ENCODE measurements at regions not wholly inside any gene's neighbourhood (a gene's known extent, or its start where the extent isn't known, plus 50 kb on each side); places are given as distances from the start of the nearest gene placed in this dataset.
A peak's percentile ranks its signal among the peaks of the same experiment; 100 is the strongest.

DNA sequence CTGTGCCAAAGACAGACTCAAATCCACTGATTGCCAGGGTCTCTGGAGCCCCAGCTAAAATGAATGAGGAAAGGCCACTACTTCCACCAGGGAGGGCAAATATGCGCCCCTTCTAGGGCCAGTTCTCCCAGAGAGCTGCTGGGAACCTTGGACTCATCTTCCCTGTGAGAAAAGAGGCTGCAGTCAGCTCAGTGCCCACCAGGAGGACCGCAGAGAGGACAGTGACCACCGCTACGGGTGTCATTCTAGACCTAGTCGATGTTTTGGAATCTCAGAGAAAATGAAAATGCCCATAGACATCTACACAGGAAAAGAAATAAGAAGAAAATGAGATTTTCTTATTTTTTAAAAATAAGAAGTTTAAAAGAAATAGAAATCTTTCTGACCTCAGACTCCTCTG, 235.1 kb downstream of the UQCRFS1 start:
- no peak for DNase-seq (ENCODE audit: low read depth in 2 of 2)

DNA sequence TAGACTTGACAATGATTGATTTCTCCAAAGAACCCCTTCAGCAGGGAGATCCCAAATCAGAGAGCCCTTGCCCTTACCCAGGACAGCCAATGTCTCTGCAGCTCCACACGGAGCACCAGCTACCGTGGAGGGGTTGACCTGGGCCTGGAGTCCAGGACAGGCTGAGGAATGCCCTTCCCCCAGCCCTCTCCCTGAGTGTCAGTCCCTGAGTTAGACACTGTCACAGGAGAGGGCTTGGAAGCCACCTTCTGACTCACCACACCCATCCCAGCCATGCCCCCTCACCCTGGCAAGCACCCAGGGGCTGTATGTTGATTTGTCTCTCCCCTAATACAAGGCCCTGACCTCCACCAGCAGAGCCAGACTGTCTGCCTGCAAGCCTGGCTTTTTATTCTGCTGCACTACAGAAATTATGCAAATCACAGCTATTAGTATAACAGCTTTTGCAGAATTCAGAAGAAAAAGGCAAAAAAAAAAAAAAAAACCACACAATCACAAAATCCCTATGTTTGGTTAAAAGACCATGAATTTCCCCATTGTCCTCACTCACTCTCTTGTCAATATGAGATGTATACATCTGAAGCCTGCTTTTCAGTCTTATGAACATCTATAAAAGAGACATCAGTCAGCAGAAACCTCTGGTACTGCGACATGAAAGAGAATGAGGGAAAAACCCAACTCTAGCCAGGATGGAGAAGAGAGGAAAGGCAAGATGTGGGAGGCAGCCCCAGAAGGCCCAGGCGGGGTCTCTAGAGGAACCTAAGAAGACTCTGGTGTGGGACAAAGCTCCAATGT, 240.7 kb downstream of the UQCRFS1 start:
- no peak for DNase-seq (ENCODE audit: low read depth in 2 of 2)

DNA sequence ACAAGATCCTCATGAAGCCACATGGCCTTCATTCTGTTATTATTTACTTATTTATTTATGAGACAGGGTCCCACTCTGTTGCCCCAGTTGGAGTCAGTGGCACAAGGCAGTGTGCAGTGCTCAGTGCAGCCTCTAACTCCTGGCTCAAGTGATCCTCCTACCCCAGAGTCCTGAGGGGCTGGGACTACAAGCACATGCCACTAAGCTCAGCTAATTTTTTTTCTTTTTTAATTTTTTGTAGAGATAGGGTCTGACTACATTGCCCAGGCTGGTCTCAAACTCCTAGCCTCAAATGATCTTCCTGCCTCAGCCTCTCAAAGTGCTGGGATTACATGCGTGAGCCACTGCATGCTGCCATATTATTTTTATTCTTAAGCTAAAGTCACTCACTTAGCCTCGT, 241.4 kb downstream of the UQCRFS1 start:
- no peak for DNase-seq (ENCODE audit: low read depth in 2 of 2)

DNA sequence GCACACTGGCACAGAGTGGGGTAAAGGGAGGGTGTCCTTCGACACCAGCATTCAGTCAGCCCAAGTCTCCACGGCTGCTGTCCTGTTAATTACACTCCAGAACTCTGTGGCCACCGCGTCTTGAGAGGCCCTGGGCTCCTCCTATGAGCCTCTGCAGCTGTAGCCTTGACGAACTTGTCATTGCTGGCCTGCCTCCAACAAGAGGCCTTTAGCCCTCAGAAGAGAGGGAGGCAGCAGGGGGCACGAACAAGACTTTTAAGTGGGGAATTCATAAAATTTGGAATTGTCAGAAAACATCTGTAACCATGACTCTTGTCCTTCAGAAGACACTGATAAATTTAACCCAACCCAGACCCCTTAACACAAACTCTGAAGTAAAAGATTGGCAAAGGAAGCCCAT, 241.9 kb downstream of the UQCRFS1 start:
- no peak for DNase-seq (ENCODE audit: low read depth in 2 of 2)

DNA sequence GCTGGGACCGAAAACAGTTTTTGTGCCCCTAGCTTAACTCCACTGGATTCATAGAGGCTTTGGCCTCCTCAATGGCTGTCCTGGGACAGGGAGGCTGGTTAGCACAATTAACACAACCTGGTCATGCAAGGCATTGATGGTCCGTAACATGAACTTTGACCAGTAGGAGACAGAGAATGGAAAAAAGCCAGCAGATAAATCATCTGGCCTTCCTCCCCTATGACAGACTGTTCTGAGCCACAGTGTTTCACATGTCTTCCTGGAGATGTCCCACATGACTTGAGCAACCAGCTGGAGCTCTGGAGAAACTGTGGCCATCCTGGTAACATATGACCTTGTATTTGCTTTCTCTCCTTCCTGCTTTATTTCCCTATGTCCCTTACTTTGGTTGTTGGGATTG, 244.2 kb downstream of the UQCRFS1 start:
- no peak for DNase-seq (ENCODE audit: low read depth in 2 of 2)

DNA sequence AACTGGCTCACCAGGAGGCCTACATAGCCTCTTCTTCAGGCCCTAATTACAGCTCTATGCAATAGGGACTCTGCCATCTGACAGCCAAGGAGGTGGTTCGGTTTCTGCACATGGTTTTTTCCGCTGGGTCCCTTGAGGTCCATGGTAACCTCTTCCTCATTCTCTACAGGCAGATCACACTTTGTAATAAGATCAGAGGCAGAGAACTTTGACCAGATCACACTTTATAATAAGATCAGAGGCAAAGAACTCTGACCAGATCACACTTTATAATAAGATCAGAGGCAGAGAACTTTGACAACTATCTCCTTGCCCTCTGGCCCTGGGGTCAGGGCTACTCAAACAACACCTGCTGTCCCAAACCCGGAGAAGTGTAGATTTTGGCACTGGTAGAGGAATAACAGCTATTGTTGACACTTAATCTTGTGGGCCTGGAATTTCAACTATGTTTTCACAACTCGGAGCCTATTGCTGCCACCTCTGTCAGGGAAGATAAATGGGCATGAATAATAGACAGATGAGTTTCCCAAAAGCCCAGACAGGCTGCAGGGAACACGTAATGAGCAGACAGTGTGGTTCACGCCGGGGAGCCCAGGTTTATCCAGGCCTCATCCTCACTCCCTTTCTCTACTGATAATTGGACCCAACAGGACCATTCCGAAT, 246.1 kb downstream of the UQCRFS1 start:
- peak in 1 of 2 donors; percentile 43 for DNase-seq (ENCODE audit: low read depth in 2 of 2)

DNA sequence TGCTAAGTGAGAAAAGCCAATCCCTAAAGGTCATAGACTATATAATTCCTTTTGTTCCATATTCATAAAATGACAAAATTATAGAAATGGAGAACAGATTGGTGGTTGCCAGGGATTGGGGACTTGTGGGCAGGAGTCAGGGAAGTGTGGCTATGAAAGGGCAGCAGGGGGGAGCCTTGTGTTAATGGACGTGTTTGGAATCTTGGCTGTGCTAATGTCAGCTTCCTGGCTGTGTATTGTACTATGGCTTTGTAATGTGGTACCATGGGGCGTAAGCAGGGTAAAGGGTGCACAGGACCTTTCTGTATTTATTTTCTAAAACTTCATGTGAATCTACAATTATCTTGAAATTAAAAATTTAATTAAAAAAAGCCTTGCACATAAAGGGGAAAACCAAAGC, 248.5 kb downstream of the UQCRFS1 start:
- peak in 1 of 2 donors; percentile 52 for DNase-seq (ENCODE audit: low read depth in 2 of 2)

DNA sequence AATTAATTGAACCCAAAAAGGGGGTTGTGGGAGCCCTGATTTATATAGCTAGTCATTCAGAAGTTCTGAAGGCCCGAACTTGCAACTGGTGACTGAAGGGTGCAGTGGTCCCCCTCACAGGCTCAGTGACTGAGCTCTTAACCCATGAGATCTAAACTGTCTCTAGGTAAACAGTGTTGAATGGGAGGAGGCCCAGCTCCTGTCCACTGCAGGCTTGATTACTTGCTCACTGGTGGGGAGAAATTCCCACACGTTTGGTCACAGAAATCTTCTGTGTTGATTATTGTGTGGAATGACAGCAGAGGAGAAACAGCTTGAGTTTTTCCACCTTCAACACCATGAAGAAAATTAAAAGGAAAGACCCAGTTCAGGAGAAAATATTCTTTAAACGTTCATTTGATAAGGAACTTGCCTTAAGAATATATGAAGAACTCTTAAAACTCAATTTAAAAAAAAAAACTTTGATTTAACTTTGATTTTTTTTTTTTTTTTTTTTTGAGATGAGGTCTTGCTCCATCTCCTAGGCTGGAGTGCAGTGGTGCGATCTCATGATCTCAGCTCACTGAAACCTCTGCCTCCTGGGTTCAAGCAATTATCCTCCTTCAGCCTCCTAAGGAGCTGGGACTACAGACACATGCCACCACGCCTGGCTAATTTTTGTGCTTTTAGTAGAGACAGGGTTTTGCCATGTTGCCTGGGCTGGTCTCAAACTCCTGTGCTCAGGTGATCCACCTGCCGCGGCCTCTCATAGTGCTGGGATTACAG, 249.3 kb downstream of the UQCRFS1 start:
- no peak for DNase-seq (ENCODE audit: low read depth in 2 of 2)

DNA sequence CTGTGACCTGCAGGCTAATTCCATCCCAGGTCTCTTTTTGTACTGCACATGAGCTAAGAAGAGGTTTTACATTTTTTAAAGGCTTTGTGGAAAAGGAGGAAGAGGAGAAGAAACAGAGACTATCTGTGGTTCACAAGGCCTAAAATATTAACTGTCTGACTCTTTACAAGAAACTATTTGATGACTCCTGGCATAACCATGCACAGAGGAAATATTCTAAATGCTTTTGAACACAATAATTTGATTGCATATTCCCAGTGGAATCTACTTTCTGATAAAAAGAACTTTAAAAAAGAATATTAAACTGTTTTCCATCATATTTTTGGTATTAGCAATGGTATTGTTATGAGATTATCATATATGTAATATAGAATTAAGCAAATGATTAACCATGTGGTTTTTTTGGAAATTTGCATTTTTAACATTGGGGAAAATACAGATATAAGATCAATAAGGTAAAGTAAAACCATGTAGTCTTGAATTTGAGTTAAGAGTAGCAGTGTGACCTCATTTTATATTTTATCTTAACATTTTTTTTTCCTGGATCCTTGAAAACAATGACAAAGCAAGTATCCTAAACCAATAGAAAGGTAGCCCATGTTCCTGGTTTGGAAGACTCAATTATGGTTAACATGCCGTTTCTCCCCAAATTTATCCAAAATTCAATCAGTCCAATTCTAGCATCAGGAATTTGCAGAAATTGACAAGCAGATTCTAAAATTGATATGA, 251.0 kb downstream of the UQCRFS1 start:
- DNase-seq (ENCODE audit: low read depth in 2 of 2) = no peak

DNA sequence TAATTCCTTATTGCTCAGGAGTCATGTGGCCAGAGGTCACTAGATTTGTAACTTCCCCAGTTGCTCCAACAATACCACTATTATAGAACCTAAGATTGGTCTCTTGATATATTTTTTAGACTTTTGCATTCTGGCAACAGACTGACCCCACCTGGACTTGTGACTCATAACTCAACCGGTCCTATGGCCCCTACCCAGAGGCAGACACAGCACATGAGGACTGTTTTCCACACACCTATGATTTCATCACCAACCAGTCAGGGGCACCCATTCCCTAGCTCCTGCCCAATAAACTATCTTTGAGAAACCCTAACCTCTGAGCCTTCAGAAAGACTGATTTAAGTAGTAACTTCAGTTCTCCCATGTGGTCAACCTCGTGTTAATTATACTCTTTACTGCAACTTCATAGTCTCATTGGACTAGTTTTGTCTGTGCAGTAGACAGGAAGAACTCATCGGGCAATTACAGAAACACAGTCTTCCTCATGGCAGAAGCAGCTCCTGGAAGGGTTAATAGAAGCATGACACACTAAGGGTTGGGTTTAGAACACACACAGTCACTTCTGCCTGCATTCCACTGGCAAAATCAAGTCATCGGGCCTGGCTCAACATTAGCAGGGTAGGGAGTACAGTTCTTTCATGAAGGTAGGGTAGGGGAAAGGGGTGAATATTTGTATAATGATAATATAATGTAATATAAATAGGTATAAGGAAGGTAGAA, 251.8 kb downstream of the UQCRFS1 start:
- no peak for DNase-seq (ENCODE audit: low read depth in 2 of 2)

DNA sequence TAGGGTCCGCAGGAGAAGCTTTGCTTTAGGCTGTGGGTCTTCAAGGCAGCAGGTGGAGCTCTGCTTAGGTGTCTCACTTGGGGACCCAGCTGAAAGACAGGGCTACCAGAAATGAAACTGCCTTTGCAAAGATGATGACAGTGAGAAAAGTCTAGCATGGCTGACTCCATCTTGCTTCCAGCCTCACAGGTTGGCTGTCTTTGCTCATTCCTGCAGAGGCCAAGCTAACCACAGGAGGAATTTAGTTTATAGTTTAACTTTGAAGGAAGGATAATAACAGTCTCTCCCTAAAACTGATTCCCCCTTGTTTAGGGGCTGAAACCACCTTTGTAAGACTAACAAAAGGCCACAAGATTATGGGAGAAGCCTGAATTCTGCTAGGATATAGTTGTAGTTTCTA, 252.4 kb downstream of the UQCRFS1 start:
- no peak for DNase-seq (ENCODE audit: low read depth in 2 of 2)

DNA sequence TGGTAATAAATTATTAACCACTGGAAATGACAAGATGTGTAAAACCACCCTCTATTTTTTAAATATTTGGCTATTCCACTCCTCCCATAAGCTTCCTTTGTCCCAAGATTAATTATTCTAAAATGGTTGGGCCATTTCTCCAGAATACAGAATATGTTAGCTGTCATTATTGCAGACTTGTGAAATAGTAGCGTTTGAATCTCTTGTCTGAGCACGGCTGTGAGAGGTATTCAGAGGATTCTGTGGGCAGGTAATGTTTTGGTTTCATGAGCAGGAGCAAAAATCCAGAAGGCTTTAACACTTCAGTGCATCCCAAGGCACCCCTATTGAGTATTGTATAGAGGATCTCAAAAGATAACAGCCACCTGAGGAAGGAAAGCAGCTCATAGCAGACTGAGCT, 256.0 kb downstream of the UQCRFS1 start:
- DNase-seq (ENCODE audit: low read depth in 2 of 2) = no peak

DNA sequence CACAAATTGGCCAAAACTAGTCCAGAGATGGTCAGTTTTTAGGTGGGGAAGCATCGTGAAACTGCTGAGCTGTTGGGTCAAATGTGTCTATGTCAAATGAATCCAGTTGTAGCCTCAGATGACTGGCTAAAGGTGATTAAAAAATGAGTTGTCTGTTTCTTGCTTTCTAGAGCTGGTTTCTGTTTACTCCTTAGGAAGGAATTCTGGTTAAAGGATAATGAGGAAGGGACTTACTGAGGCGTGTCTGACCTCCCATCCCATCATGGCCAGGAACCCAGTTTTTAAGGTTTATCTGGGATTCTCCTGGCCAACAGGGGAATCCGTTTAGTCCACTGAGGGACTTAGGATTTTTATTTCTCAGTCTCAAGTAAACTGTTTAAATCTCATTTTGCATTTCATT, 256.5 kb downstream of the UQCRFS1 start:
- DNase-seq (ENCODE audit: low read depth in 2 of 2) = no peak

DNA sequence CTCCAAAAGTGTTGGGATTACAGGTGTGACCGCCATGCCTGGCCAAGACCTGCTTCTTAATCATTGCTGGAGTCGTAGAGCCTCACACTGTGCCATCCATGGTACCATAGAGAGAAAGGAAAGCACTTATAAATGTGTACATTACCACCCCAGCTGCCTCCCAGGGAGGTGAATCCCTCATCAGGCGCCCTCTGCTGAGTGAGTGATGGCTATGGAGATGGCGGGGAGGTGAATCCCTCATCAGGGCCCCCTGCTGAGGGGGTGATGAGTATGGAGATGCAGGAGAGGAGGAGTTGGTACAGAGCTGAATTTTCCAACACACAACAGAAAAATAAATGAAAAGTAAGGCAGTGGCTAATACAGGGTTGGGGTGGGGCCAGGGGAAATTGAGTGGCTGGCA, 263.4 kb downstream of the UQCRFS1 start:
- DNase-seq (ENCODE audit: low read depth in 2 of 2) = no peak

DNA sequence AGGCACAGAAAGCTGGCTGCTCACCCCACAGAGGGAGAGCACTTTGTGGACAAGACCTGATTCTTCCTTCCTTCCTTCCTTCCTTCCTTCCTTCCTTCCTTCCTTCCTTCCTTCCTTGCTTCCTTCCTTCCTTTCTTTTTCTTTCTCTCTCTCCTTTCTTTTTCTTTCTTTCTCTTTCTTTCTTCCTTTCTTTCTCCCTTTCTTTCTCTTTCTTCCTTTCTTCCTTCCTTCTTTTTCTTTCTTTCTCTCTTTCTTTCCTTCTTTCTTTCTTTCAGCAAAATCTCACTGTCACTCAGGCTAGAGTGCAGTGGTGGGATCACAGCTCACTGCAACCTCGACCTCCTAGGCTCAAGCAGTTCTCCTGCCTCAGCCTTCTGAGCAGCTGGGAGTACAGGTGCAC, 263.9 kb downstream of the UQCRFS1 start:
- no peak for DNase-seq (ENCODE audit: low read depth in 2 of 2)

DNA sequence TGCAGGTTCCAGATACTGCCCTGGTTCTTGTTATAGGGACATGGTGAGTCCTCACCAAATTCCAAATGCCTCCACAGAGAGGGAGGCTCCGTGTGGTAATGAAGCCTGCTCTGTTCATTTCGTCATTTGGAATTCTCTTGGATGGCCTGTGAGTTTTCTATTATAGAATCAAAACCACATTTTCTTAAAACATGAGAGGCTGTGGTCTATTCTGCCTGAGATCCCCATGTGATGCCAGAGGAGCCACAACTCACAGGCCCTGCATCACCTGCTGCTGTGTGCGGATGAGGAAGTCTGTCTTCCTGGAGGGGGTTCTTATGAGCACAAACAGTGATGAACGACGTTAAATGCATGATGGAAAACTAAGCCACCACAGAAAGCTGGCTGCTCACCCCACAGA, 264.4 kb downstream of the UQCRFS1 start:
- DNase-seq (ENCODE audit: low read depth in 2 of 2) = no peak

DNA sequence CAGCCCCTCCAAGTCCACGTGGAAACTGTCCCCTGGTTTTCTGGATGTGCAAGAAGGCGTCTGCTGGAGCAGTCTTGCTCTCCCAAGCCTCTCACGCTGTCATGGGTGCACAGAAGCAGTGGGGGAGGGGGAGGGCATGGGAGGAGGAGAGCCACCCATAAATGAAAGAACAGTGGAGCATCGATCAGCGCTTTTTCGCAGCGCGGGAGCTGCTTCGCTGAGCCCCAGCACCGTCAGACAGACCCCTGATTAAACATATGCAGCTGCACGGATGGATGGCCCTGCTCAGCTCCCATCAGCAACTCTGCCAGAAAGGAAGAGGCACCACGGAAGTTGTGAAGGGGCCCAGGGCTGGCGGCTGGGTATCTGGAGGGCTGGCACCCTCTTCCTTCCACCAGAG, 264.9 kb downstream of the UQCRFS1 start:
- DNase-seq (ENCODE audit: low read depth in 2 of 2) = no peak

DNA sequence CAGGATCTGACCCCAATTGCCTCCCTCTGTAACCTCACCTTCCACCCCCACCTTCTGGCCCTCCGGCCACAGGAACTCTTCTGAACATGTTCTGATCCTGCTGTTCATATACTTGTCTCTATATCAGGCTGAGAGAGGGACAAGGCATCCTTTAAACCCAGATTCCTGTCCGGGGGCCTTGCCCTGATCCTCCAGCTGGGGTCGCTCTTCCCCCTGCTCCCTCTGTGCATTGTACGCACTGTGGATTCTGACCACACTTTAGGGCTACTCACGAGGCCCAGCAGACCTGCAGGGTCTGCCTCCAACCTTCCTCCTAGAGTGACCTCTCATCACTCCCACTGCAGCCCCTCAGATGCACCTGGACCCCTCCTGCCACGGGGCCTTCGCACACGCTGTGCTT, 269.3 kb downstream of the UQCRFS1 start:
- DNase-seq (ENCODE audit: low read depth in 2 of 2) = no peak

DNA sequence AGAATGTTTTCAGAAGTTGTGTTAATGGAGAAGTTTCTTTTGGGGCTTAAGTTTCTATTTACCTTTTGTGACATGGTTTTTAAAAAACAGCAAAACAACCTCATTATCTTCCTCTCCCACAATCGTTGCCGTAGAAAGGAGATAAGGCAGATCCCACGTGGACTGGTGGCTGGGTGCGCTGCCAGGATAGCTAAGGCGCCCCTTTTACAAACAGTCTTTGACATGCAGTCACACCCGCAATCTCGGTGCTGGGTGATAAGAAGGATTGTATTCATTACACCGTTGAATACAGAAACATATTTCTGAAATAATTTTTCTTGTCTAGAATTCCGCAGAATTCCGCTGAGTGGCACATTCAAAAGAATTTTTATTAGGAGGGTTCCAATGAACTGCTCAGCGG, 271.1 kb downstream of the UQCRFS1 start:
- no peak for DNase-seq (ENCODE audit: low read depth in 2 of 2)

DNA sequence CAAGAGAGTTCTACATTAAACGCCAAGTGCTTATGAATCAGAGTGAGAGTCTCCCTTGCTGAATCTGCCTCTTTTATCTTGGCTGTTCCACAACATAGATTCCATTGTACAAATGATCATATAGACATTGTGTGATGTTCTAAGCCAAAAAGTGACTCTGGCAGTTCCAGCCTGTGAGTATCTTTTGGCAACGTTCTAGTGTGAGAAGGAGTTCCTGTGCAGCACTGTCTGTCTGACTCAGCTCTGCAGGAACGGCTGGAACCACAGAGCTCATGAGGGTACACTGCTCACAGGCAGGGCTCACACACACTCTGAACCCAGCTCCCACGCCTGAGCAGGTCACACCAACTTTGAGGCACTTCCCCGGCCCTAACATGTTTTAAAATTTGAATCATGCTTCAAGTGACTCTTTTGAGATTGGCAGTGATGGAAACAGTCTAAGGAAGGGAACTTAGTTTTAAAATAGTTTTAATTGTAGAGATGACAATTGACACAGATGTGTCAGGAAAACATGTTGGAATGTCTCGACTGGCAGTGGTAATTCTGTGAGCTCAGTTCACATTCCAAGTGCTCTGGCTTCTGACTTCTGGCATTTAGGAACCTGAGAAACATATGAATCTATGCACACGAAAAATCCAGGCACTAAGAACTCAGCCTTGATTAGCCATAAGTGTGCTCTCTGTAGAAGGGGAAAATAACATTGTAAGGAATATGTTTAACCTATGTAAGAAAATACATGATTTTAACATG, 272.0 kb downstream of the UQCRFS1 start:
- no peak for DNase-seq (ENCODE audit: low read depth in 2 of 2)

DNA sequence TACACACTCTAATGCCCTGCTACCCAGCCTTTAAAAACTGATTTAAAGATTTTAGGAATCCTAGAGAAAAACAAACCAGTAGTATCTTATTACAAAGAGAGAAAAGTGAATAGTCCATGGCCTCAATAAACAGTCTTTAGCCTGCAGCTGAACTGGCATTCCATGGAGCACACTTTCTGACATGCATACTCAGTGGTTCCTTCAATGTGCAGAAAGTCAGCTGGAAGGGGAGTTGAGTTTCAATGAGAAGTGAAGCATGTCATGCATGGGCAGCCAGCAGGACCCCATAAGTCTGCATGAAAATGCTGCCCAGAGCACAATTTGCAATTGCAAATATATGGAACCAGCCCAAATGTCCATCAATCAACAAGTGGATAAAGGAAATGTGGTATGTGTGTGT, 273.7 kb downstream of the UQCRFS1 start:
- no peak for DNase-seq (ENCODE audit: low read depth in 2 of 2)
